ENCODE measurements at regions not wholly inside any gene's neighbourhood (a gene's known extent, or its start where the extent isn't known, plus 50 kb on each side); places are given as distances from the start of the nearest gene placed in this dataset.
A peak's percentile ranks its signal among the peaks of the same experiment; 100 is the strongest.

DNA sequence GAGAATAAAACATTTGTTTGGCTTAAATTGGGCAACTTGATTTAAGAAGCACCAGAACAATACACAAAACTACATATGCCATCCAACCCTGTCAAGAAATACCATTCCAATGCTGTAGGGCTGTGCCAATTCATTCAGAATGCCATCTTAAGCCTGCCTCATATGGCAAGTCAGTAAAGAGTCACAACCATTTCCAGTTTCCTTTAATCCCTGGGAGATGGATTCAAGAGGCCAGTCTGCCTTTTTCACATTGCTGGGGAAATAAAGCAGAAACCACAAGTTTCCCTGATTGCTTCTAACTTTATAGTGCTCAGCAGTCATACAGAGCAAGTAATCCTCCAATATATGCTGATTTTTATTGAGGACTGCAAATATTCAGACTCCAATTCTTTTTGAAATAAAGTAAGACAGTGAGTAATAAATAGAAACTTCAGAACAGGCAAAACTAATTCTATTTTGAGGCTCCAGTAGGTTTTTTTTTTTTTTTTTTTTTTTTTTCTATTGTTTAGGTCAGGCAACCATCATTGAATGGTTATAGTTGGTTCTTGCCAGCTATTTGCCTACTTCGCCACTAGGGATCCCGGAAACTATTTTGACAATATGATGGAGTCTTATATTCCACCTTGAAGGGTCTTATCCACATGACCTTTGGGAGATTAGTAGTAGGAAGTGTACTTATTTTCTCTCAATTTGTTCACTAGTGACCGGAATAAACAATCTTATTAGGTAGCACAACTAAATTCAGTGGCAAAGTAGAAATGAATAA, 400.9 kb upstream of the MEF2C start:
- no peak for ATAC-seq
- no peak for TF ChIP-seq ARNTL (CRISPR knock-in tag; IDR thresholded peaks at IDR 0.05; ENCODE audit: borderline replicate concordance, low read depth)
- TF ChIP-seq ISL1 (CRISPR knock-in tag; IDR thresholded peaks at IDR 0.05): no peak
- TF ChIP-seq, protein P1, sequence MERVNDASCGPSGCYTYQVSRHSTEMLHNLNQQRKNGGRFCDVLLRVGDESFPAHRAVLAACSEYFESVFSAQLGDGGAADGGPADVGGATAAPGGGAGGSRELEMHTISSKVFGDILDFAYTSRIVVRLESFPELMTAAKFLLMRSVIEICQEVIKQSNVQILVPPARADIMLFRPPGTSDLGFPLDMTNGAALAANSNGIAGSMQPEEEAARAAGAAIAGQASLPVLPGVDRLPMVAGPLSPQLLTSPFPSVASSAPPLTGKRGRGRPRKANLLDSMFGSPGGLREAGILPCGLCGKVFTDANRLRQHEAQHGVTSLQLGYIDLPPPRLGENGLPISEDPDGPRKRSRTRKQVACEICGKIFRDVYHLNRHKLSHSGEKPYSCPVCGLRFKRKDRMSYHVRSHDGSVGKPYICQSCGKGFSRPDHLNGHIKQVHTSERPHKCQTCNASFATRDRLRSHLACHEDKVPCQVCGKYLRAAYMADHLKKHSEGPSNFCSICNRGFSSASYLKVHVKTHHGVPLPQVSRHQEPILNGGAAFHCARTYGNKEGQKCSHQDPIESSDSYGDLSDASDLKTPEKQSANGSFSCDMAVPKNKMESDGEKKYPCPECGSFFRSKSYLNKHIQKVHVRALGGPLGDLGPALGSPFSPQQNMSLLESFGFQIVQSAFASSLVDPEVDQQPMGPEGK (CRISPR knock-in tag; IDR thresholded peaks at IDR 0.05; ENCODE audit: borderline replicate concordance): no peak
- TF ChIP-seq TOX (CRISPR knock-in tag; IDR thresholded peaks at IDR 0.05; ENCODE audit: borderline replicate concordance): no peak
- TF ChIP-seq SNAI2 (CRISPR knock-in tag; IDR thresholded peaks at IDR 0.05): no peak
- TF ChIP-seq PPARA (CRISPR knock-in tag; IDR thresholded peaks at IDR 0.05; ENCODE audit: borderline replicate concordance): no peak
- TF ChIP-seq, protein P2, sequence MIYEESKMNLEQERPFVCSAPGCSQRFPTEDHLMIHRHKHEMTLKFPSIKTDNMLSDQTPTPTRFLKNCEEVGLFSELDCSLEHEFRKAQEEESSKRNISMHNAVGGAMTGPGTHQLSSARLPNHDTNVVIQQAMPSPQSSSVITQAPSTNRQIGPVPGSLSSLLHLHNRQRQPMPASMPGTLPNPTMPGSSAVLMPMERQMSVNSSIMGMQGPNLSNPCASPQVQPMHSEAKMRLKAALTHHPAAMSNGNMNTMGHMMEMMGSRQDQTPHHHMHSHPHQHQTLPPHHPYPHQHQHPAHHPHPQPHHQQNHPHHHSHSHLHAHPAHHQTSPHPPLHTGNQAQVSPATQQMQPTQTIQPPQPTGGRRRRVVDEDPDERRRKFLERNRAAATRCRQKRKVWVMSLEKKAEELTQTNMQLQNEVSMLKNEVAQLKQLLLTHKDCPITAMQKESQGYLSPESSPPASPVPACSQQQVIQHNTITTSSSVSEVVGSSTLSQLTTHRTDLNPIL (CRISPR knock-in tag; IDR thresholded peaks at IDR 0.05; ENCODE audit: low read depth): no peak
- TF ChIP-seq ZNF565 (CRISPR knock-in tag; conservative IDR thresholded peaks at IDR 0.05; ENCODE audit: low read depth): no peak
- TF ChIP-seq BACH2 (CRISPR knock-in tag; IDR thresholded peaks at IDR 0.05; ENCODE audit: borderline replicate concordance): no peak
- no peak for TF ChIP-seq ZNF8 (CRISPR knock-in tag; IDR thresholded peaks at IDR 0.05)
- TF ChIP-seq ESRRG (CRISPR knock-in tag; IDR thresholded peaks at IDR 0.05): no peak
- TF ChIP-seq ZC3H10 (CRISPR knock-in tag; IDR thresholded peaks at IDR 0.05): no peak
- TF ChIP-seq, protein P3, sequence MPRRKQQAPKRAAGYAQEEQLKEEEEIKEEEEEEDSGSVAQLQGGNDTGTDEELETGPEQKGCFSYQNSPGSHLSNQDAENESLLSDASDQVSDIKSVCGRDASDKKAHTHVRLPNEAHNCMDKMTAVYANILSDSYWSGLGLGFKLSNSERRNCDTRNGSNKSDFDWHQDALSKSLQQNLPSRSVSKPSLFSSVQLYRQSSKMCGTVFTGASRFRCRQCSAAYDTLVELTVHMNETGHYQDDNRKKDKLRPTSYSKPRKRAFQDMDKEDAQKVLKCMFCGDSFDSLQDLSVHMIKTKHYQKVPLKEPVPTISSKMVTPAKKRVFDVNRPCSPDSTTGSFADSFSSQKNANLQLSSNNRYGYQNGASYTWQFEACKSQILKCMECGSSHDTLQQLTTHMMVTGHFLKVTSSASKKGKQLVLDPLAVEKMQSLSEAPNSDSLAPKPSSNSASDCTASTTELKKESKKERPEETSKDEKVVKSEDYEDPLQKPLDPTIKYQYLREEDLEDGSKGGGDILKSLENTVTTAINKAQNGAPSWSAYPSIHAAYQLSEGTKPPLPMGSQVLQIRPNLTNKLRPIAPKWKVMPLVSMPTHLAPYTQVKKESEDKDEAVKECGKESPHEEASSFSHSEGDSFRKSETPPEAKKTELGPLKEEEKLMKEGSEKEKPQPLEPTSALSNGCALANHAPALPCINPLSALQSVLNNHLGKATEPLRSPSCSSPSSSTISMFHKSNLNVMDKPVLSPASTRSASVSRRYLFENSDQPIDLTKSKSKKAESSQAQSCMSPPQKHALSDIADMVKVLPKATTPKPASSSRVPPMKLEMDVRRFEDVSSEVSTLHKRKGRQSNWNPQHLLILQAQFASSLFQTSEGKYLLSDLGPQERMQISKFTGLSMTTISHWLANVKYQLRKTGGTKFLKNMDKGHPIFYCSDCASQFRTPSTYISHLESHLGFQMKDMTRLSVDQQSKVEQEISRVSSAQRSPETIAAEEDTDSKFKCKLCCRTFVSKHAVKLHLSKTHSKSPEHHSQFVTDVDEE (CRISPR knock-in tag; IDR thresholded peaks at IDR 0.05): no peak

DNA sequence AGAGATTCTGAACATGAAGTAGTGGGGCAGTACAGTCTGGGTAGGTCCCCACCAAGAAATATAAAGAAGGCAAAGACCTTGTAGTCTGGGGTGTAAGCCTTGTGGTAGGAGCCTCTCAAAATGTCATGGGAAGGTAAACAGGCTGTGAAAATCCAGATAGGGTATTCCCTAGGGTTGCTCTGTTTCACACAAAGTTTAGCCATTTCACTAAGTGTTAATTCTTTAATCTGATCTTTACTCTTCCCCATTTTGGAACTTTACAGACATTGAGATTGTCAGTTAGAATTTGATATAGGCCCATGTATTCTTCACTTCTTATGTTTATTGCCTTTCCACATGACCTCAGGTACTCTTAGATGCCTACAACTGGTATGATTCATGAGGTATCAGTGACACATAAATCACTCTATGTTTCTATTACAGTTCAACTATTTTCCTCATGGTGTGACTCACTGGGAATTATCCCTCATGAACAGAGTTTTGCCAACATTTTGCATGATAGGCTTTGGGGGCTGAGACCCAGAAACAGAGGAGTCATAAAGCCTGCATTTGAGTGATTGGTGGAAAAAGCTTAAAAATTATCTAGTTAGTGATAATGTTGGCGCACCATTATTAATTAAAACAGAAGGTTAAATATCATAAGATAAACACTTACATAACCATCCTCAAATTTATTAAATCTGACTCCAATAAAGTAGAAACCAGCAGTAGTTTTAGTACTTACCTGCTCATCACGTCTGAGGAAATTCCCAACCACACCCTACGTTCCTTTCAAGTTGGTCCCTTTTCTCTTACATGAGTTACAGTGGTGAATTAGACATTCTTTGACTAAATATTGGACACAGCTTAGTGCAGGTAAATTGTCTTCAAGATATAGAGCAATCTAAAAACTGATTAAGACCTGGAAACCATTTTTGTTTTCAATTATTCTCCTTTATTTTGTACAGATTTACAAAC, 399.8 kb upstream of the MEF2C start:
- peak; percentile 51 for ATAC-seq
- no peak for TF ChIP-seq ZNF565 (CRISPR knock-in tag; conservative IDR thresholded peaks at IDR 0.05; ENCODE audit: low read depth)
- TF ChIP-seq BACH2 (CRISPR knock-in tag; IDR thresholded peaks at IDR 0.05; ENCODE audit: borderline replicate concordance): no peak
- 0 out of 2 replicates have a peak, but pooled peaks have one; percentile 46 for TF ChIP-seq ZC3H10 (CRISPR knock-in tag; IDR thresholded peaks at IDR 0.05)

DNA sequence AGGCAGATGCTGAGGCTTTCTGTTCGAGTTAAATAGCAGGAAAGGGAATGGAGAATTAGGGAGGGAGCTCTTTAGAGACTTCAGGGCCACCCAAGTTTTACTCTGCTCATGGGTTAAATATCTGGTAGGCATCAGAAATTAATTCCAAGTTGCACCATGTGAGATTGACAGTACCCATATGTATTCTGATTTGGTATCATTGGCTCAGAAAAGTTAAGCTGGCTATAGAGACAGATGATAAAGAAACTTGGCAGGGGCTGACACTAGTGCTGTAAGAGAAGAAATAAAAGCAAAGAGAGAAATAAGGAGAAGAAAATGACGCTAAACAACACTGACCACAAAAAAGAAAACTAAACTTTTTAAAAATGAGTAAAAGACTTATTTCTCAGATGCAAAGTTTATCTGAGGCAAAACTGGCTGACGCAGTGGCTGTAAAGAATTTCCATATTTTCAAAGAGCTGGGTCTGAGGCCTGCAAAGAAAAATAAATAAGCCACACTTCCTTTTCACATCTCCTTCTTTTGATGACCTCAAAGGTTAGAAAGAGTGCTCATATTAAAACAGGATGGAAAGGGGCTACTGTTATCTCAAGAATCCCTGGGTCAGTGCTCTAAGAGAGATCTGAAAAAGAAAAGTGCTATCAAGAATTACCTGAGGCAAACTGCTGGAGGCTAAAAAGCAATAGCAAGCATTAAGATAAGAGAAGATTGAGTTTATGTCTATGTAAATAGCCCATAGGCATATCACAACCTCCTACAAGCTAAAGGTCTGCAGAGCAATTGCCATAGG, 399.0 kb upstream of the MEF2C start:
- ATAC-seq: no peak
- TF ChIP-seq TCF4 (CRISPR knock-in tag; IDR thresholded peaks at IDR 0.05; ENCODE audit: borderline replicate concordance): no peak
- no peak for TF ChIP-seq RARB (CRISPR knock-in tag; IDR thresholded peaks at IDR 0.05)
- TF ChIP-seq ZNF70 (CRISPR knock-in tag; IDR thresholded peaks at IDR 0.05): no peak
- no peak for TF ChIP-seq ZFP3 (CRISPR knock-in tag; IDR thresholded peaks at IDR 0.05)
- no peak for TF ChIP-seq TOX (CRISPR knock-in tag; IDR thresholded peaks at IDR 0.05; ENCODE audit: borderline replicate concordance)
- TF ChIP-seq, protein P3 (CRISPR knock-in tag; IDR thresholded peaks at IDR 0.05): no peak
- TF ChIP-seq SNAI2 (CRISPR knock-in tag; IDR thresholded peaks at IDR 0.05): no peak
- no peak for TF ChIP-seq PPARA (CRISPR knock-in tag; IDR thresholded peaks at IDR 0.05; ENCODE audit: borderline replicate concordance)
- no peak for TF ChIP-seq ZNF8 (CRISPR knock-in tag; IDR thresholded peaks at IDR 0.05)
- no peak for TF ChIP-seq BACH2 (CRISPR knock-in tag; IDR thresholded peaks at IDR 0.05; ENCODE audit: borderline replicate concordance)
- TF ChIP-seq, protein P2 (CRISPR knock-in tag; IDR thresholded peaks at IDR 0.05; ENCODE audit: low read depth): no peak
- no peak for TF ChIP-seq ZC3H10 (CRISPR knock-in tag; IDR thresholded peaks at IDR 0.05)
- TF ChIP-seq, protein P4, sequence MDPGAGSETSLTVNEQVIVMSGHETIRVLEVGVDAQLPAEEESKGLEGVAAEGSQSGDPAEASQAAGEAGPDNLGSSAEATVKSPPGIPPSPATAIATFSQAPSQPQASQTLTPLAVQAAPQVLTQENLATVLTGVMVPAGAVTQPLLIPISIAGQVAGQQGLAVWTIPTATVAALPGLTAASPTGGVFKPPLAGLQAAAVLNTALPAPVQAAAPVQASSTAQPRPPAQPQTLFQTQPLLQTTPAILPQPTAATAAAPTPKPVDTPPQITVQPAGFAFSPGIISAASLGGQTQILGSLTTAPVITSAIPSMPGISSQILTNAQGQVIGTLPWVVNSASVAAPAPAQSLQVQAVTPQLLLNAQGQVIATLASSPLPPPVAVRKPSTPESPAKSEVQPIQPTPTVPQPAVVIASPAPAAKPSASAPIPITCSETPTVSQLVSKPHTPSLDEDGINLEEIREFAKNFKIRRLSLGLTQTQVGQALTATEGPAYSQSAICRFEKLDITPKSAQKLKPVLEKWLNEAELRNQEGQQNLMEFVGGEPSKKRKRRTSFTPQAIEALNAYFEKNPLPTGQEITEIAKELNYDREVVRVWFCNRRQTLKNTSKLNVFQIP (CRISPR knock-in tag; IDR thresholded peaks at IDR 0.05; ENCODE audit: borderline replicate concordance, low read depth): no peak
- TF ChIP-seq CSDC2 (CRISPR knock-in tag; IDR thresholded peaks at IDR 0.05): no peak
- TF ChIP-seq ARNTL (CRISPR knock-in tag; IDR thresholded peaks at IDR 0.05; ENCODE audit: borderline replicate concordance, low read depth): no peak
